ENCODE measurements at regions not wholly inside any gene's neighbourhood (a gene's known extent, or its start where the extent isn't known, plus 50 kb on each side); places are given as distances from the start of the nearest gene placed in this dataset.
"Not testable (repeated sequence)": the region's sequence is repeated elsewhere in the genome, so short reads cannot be mapped to it uniquely, and the experiment has no call there.

- no peaks in the 10 kb centered on the region for H3K27me3 Mint-ChIP-seq
- H3K27ac Mint-ChIP-seq: no peak overlapping the region
- no peaks in the 10 kb centered on the region for H3K36me3 Mint-ChIP-seq
- H3K4me3 Mint-ChIP-seq: no peak overlapping the region
- no peak for ATAC-seq
- H3K9me3 Mint-ChIP-seq: peaks cover 5% of the 10 kb centered on the region
- no peaks in the 10 kb centered on the region for H3K4me1 Mint-ChIP-seq
Measured at GRCh38 chr9:115672477-115673316, 480.9 kb upstream of the PAPPA start.

GRCh38 chr9:115673599-115673998, 480.0 kb upstream of the PAPPA start:
- Mint-ChIP-seq H3K27ac (no peak overlapping the region), H3K4me3 (no peak overlapping the region), H3K9me3 (peaks cover 5% of the 10 kb centered on the region), H3K4me1 (no peaks in the 10 kb centered on the region), H3K27me3 (no peaks in the 10 kb centered on the region), H3K36me3 (no peaks in the 10 kb centered on the region)
- no peak for ATAC-seq

- no peak for ATAC-seq
- Mint-ChIP-seq H3K27ac (no peak overlapping the region), H3K4me3 (no peak overlapping the region), H3K4me1 (no peaks in the 10 kb centered on the region), H3K36me3 (no peaks in the 10 kb centered on the region), H3K9me3 (peaks cover 5% of the 10 kb centered on the region), H3K27me3 (no peaks in the 10 kb centered on the region)
Measured at GRCh38 chr9:115674091-115674490, 479.5 kb upstream of the PAPPA start.

- no peak overlapping the region for H3K27ac Mint-ChIP-seq
- no peaks in the 10 kb centered on the region for H3K4me1 Mint-ChIP-seq
Measured at GRCh38 chr9:115675834-115676233, 477.8 kb upstream of the PAPPA start.

GRCh38 chr9:115680231-115680630, 473.4 kb upstream of the PAPPA start:
- H3K27ac Mint-ChIP-seq: no peak overlapping the region
- no peak overlapping the region for H3K4me3 Mint-ChIP-seq
- no peak for ATAC-seq
- H3K36me3 Mint-ChIP-seq: no peaks in the 10 kb centered on the region
- H3K4me1 Mint-ChIP-seq: no peaks in the 10 kb centered on the region
- H3K27me3 Mint-ChIP-seq: no peaks in the 10 kb centered on the region
- H3K9me3 Mint-ChIP-seq: peaks cover 6% of the 10 kb centered on the region

More at GRCh38 chr9:115675834-115676233, 477.8 kb upstream of the PAPPA start:
- H3K27me3 Mint-ChIP-seq: no peaks in the 10 kb centered on the region
- no peak overlapping the region for H3K4me3 Mint-ChIP-seq
- ATAC-seq: no peak
- peaks cover 8% of the 10 kb centered on the region for H3K9me3 Mint-ChIP-seq
- no peaks in the 10 kb centered on the region for H3K36me3 Mint-ChIP-seq

GRCh38 chr9:115681585-115681984, 472.0 kb upstream of the PAPPA start:
- Mint-ChIP-seq H3K9me3 (peaks cover 6% of the 10 kb centered on the region), H3K4me3 (no peak overlapping the region), H3K27ac (no peak overlapping the region), H3K4me1 (no peaks in the 10 kb centered on the region), H3K36me3 (no peaks in the 10 kb centered on the region), H3K27me3 (no peaks in the 10 kb centered on the region)
- no peak for ATAC-seq

GRCh38 chr9:115686069-115686468, 467.5 kb upstream of the PAPPA start:
- H3K27ac Mint-ChIP-seq: no peak overlapping the region
- H3K9me3 Mint-ChIP-seq: no peaks in the 10 kb centered on the region
- no peak overlapping the region for H3K4me3 Mint-ChIP-seq
- no peak for ATAC-seq
- H3K27me3 Mint-ChIP-seq: no peaks in the 10 kb centered on the region
- H3K36me3 Mint-ChIP-seq: no peaks in the 10 kb centered on the region
- H3K4me1 Mint-ChIP-seq: no peaks in the 10 kb centered on the region

- Mint-ChIP-seq H3K9me3 (no peaks in the 10 kb centered on the region), H3K27me3 (no peaks in the 10 kb centered on the region), H3K27ac (no peak overlapping the region), H3K4me1 (no peaks in the 10 kb centered on the region), H3K36me3 (no peaks in the 10 kb centered on the region), H3K4me3 (no peak overlapping the region)
- no peak for ATAC-seq
Measured at GRCh38 chr9:115687356-115687755, 466.2 kb upstream of the PAPPA start.

GRCh38 chr9:115689331-115689730, 464.3 kb upstream of the PAPPA start:
- Mint-ChIP-seq H3K9me3 (no peaks in the 10 kb centered on the region), H3K4me1 (no peaks in the 10 kb centered on the region), H3K27ac (no peak overlapping the region), H3K4me3 (no peak overlapping the region), H3K36me3 (no peaks in the 10 kb centered on the region), H3K27me3 (no peaks in the 10 kb centered on the region)
- no peak for ATAC-seq

- no peaks in the 10 kb centered on the region for H3K4me1 Mint-ChIP-seq
- H3K4me3 Mint-ChIP-seq: no peak overlapping the region
- H3K36me3 Mint-ChIP-seq: no peaks in the 10 kb centered on the region
- no peak for ATAC-seq
- H3K9me3 Mint-ChIP-seq: no peaks in the 10 kb centered on the region
- no peaks in the 10 kb centered on the region for H3K27me3 Mint-ChIP-seq
- no peak overlapping the region for H3K27ac Mint-ChIP-seq
Measured at GRCh38 chr9:115690786-115691496, 462.6 kb upstream of the PAPPA start.

- no peaks in the 10 kb centered on the region for H3K9me3 Mint-ChIP-seq
- H3K4me1 Mint-ChIP-seq: no peaks in the 10 kb centered on the region
- no peak overlapping the region for H3K27ac Mint-ChIP-seq
- ATAC-seq: no peak
- H3K36me3 Mint-ChIP-seq: no peaks in the 10 kb centered on the region
- no peak overlapping the region for H3K4me3 Mint-ChIP-seq
- H3K27me3 Mint-ChIP-seq: no peaks in the 10 kb centered on the region
Measured at GRCh38 chr9:115691693-115692092, 461.9 kb upstream of the PAPPA start.

- ATAC-seq, H3K4me1 Mint-ChIP-seq, H3K9me3 Mint-ChIP-seq, H3K27me3 Mint-ChIP-seq, H3K4me3 Mint-ChIP-seq, H3K36me3 Mint-ChIP-seq, H3K27ac Mint-ChIP-seq: not testable (repeated sequence)
Measured at GRCh38 chr9:115692868-115693267, 460.7 kb upstream of the PAPPA start.

- Mint-ChIP-seq H3K27me3 (no peaks in the 10 kb centered on the region), H3K9me3 (no peaks in the 10 kb centered on the region), H3K36me3 (no peaks in the 10 kb centered on the region), H3K27ac (no peak overlapping the region), H3K4me1 (no peaks in the 10 kb centered on the region), H3K4me3 (no peak overlapping the region)
- ATAC-seq: no peak
Measured at GRCh38 chr9:115694014-115694413, 459.6 kb upstream of the PAPPA start.

- H3K9me3 Mint-ChIP-seq: no peaks in the 10 kb centered on the region
- ATAC-seq: no peak
- no peak overlapping the region for H3K4me3 Mint-ChIP-seq
- no peaks in the 10 kb centered on the region for H3K4me1 Mint-ChIP-seq
- H3K36me3 Mint-ChIP-seq: no peaks in the 10 kb centered on the region
- H3K27ac Mint-ChIP-seq: no peak overlapping the region
- H3K27me3 Mint-ChIP-seq: no peaks in the 10 kb centered on the region
Measured at GRCh38 chr9:115694991-115695390, 458.6 kb upstream of the PAPPA start.

- H3K4me3 Mint-ChIP-seq: no peak overlapping the region
- H3K27me3 Mint-ChIP-seq: no peaks in the 10 kb centered on the region
- no peak for ATAC-seq
- peaks cover 3% of the 10 kb centered on the region for H3K9me3 Mint-ChIP-seq
- H3K4me1 Mint-ChIP-seq: no peaks in the 10 kb centered on the region
- H3K36me3 Mint-ChIP-seq: no peaks in the 10 kb centered on the region
- H3K27ac Mint-ChIP-seq: no peak overlapping the region
Measured at GRCh38 chr9:115712981-115713380, 440.6 kb upstream of the PAPPA start.

- H3K4me3 Mint-ChIP-seq: no peak overlapping the region
- H3K27ac Mint-ChIP-seq: no peak overlapping the region
- no peaks in the 10 kb centered on the region for H3K27me3 Mint-ChIP-seq
- ATAC-seq: no peak
- no peaks in the 10 kb centered on the region for H3K36me3 Mint-ChIP-seq
- H3K9me3 Mint-ChIP-seq: peaks cover 3% of the 10 kb centered on the region
- H3K4me1 Mint-ChIP-seq: no peaks in the 10 kb centered on the region
Measured at GRCh38 chr9:115715666-115716065, 437.9 kb upstream of the PAPPA start.

Data from stimulated activated memory B cell treated with anti-CD40 and anti-IgM and Interleukin-4, amounts not matched to agents 10 μg/mL and 1 μg/mL and 100 μg/mL, for 72 hours (primary cell).